ENCODE measurements at regions not wholly inside any gene's neighbourhood (a gene's known extent, or its start where the extent isn't known, plus 50 kb on each side); places are given as distances from the start of the nearest gene placed in this dataset.

DNA sequence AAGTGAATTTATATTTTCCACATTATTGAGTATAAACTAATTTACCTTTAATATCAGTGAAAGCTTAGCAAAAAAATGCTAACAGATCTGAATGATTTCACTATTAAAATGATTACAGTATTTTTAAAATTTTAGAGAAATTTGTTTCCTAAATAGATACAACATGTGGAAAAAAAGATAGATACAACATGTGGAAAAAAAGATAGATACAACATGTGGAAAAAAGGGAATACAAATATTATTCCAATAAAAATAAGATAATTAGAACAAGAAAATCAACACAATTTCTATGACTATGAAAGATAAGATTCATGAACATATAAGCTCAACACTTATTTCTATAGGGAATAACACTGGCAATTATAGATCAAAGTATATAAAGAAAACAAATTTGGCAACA, 865.9 kb upstream of the VRK2 start:
- no peak for DNase-seq (ENCODE audit: low spot score)
- in situ Hi-C loops (cut with MboI; ENCODE audit: low sequenced_read_pairs, unreplicated experiment), result no loop called here
- TF ChIP-seq, protein P1, sequence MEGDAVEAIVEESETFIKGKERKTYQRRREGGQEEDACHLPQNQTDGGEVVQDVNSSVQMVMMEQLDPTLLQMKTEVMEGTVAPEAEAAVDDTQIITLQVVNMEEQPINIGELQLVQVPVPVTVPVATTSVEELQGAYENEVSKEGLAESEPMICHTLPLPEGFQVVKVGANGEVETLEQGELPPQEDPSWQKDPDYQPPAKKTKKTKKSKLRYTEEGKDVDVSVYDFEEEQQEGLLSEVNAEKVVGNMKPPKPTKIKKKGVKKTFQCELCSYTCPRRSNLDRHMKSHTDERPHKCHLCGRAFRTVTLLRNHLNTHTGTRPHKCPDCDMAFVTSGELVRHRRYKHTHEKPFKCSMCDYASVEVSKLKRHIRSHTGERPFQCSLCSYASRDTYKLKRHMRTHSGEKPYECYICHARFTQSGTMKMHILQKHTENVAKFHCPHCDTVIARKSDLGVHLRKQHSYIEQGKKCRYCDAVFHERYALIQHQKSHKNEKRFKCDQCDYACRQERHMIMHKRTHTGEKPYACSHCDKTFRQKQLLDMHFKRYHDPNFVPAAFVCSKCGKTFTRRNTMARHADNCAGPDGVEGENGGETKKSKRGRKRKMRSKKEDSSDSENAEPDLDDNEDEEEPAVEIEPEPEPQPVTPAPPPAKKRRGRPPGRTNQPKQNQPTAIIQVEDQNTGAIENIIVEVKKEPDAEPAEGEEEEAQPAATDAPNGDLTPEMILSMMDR (IDR thresholded peaks at IDR 0.05; ENCODE audit: borderline replicate concordance, control extremely low read depth, extremely low read depth, insufficient read depth, missing control alignments), result no peak

DNA sequence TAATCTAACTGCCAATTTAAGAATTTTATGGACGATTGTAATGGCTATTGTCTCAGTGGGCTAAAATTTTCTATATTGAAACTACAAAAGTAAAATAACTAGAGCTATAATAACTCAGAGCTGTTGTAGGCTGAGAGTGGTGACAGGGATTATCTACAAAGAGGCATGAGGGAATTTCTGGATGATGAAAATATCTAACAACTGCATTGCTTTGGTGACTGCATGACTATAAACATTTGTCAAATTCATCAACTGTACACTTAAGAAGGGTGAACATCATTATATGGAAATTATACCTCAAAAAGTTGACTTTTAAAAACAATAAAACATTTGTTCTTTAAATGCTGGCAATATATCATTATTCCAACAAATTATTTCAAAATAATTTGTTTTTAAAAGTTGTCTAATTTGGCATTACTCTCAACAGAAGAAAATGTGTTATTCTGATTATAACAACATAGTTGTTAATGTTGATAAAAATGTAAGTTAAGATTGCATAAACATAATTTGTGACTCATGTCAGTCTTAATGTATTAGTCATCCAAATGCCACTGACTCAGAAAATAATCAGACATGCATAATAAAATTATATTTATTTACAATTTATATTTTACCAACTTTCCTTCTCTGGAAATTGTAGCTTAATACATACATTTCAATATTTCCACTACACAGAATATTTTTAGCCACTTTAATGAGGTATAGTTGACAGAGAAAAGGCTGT, 865.1 kb upstream of the VRK2 start:
- in situ Hi-C loops (cut with MboI; ENCODE audit: low sequenced_read_pairs, unreplicated experiment), result no loop called here
- TF ChIP-seq, protein P1 (IDR thresholded peaks at IDR 0.05; ENCODE audit: borderline replicate concordance, control extremely low read depth, extremely low read depth, insufficient read depth, missing control alignments), result no peak
- DNase-seq (ENCODE audit: low spot score), result no peak

DNA sequence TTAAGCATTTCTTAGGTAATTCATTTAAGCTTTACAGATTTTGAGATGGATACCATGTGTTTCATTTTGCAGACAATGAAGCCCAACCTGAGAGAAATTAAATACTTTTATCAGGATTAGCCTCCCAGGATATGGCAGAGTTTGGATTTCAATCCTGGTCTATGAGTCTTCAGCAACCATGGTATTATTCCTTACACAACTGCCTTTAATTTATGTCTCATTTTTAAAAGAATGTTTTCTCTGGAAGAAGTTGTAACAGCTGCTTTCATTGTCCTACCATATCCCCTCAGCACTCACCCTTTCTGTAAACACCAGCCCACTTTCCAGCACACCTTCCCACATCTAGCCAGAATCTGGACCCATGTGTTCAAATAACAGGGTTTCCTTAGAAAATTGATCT, 863.7 kb upstream of the VRK2 start:
- TF ChIP-seq, protein P1 (IDR thresholded peaks at IDR 0.05; ENCODE audit: borderline replicate concordance, control extremely low read depth, extremely low read depth, insufficient read depth, missing control alignments), result no peak
- in situ Hi-C loops (cut with MboI; ENCODE audit: low sequenced_read_pairs, unreplicated experiment), result no loop called here
- DNase-seq (ENCODE audit: low spot score), result no peak

DNA sequence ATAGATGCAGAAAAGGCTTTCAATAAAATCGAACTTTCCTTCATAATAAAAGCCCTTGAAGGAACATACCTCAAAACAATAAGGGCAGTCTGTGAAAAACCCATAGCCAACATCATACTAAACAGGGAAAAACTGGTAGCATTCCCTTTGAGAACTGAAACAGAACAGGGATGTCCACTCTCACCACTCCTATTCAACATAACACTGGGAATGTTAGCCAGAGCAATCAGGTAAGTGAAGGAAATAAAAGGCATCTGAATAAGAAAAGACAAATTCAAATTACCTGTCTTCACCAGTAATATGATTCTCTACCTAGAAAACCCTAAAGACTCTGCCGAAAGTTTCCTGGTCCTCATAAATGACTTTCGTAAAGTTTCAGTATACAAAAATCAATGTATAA, 861.0 kb upstream of the VRK2 start:
- no peak for DNase-seq (ENCODE audit: low spot score)
- in situ Hi-C loops (cut with MboI; ENCODE audit: low sequenced_read_pairs, unreplicated experiment), result no loop called here
- TF ChIP-seq, protein P1 (IDR thresholded peaks at IDR 0.05; ENCODE audit: borderline replicate concordance, control extremely low read depth, extremely low read depth, insufficient read depth, missing control alignments), result no peak

DNA sequence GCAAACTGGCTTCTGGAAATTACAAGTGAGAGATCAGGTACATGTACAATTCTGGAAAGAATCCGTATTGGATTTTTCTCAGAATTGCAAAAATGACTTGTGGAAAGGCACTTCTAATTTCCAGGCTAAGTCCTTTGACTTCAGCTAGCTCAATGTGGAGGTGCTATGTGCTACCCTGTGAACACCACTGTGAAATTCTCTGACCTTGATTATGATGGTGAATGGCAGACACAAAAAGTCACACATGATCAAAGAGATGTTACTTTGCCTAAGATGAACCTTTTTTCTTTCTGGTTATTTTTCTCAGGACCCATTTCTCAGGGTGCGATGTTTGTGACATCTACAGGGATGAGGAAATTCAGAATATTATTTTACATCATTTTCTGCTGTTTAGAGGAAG, 856.6 kb upstream of the VRK2 start:
- TF ChIP-seq, protein P1 (IDR thresholded peaks at IDR 0.05; ENCODE audit: borderline replicate concordance, control extremely low read depth, extremely low read depth, insufficient read depth, missing control alignments), result no peak
- in situ Hi-C loops (cut with MboI; ENCODE audit: low sequenced_read_pairs, unreplicated experiment), result no loop called here
- no peak for DNase-seq (ENCODE audit: low spot score)

DNA sequence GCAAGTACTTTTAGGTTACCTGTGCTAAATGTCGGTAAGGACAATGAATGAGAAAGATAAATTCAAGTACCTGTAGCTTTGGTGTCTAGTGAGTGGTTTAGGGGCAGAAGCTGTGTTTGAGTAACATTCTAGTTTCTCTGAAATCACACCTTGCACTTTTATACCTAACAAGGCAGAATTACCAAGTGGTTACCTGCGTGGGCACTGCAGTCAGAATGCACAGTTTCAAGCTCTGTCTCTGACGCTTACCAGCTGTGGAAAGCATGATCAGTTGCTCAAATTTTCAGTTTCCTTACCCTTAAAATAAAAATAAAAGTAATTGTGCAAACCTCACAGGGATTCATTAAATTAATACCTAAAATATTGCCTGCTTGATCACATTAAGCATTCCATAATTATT, 846.9 kb upstream of the VRK2 start:
- TF ChIP-seq, protein P1 (IDR thresholded peaks at IDR 0.05; ENCODE audit: borderline replicate concordance, control extremely low read depth, extremely low read depth, insufficient read depth, missing control alignments), result no peak
- DNase-seq (ENCODE audit: low spot score), result no peak
- in situ Hi-C loops (cut with MboI; ENCODE audit: low sequenced_read_pairs, unreplicated experiment), result no loop called here

All from GM13976 (cell line).